Fibroblast of lung (primary cell): ENCODE measurements at regions not wholly inside any gene's neighbourhood (a gene's known extent, or its start where the extent isn't known, plus 50 kb on each side); places are given as distances from the start of the nearest gene placed in this dataset.

ENCODE experiments used
- CTCF ChIP-seq, 2 donors: IDR thresholded peaks in 1 of 2; conservative IDR thresholded peaks in 1 of 2; 1 replicate in 1 of 2; 2 replicates in 1 of 2; pipeline ENCODE4 v1.5.1; 2011 to 2012; ENCODE audit warnings: low read length in 2 of 2, control low read depth in 1 of 2, inconsistent platforms in 1 of 2, low read depth in 1 of 2, mild to moderate bottlenecking in 1 of 2
- EZH2 ChIP-seq: IDR thresholded peaks from 2 replicates; pipeline ENCODE4 v1.5.1; 2012; ENCODE audit warnings: low read length, control low read depth, mild to moderate bottlenecking; ENCODE audit errors: missing control alignments

GRCh38 chr20:39132093-39132492, 169.9 kb downstream of the DHX35 start:
- no peak for TF ChIP-seq CTCF (conservative IDR thresholded peaks at IDR 0.05 in 1 of 2, IDR thresholded peaks at IDR 0.05 in 1 of 2; ENCODE audit: low read depth in 1 of 2, low read length in 2 of 2)
- TF ChIP-seq EZH2: no peak
